HepG2 (cell line): ENCODE measurements at regions not wholly inside any gene's neighbourhood (a gene's known extent, or its start where the extent isn't known, plus 50 kb on each side); places are given as distances from the start of the nearest gene placed in this dataset.

ENCODE experiments used
- HOXA7 ChIP-seq: sonication (generic); formaldehyde crosslinking; IDR thresholded peaks from 2 replicates; pipeline ENCODE4 v1.8.1; 2022; ENCODE audit warnings: mild to moderate bottlenecking, missing genetic modification reagents, moderate library complexity
- RNF2 ChIP-seq: fragments of 450-650 bp; conservative IDR thresholded peaks from 2 replicates; pipeline ENCODE4 v1.6.1; 2016; ENCODE audit warnings: low read depth
- TGIF2 ChIP-seq: IDR thresholded peaks from 2 replicates; pipeline ENCODE4 v1.6.1; 2016; ENCODE audit warnings: control low read depth, missing compliant biosample characterization
- ZNF234 ChIP-seq: sonication (generic); formaldehyde crosslinking; conservative IDR thresholded peaks from 2 replicates; pipeline ENCODE4 v1.5.1; 2020; ENCODE audit warnings: mild to moderate bottlenecking, missing genetic modification reagents
- ZNF274 ChIP-seq: sonication (generic); formaldehyde crosslinking; IDR thresholded peaks from 2 replicates; pipeline ENCODE4 v1.5.1; 2020; ENCODE audit warnings: mild to moderate bottlenecking, missing genetic modification reagents
- TF ChIP-seq, protein P1 (sequence below): sonication (generic); formaldehyde crosslinking; IDR thresholded peaks from 2 replicates; pipeline ENCODE4 v1.5.0; 2020; ENCODE audit warnings: mild to moderate bottlenecking, missing genetic modification reagents, moderate library complexity
- TF ChIP-seq, protein P2 (sequence below): sonication (generic); formaldehyde crosslinking; IDR thresholded peaks from 2 replicates; pipeline ENCODE4 v1.8.0; 2022; ENCODE audit warnings: mild to moderate bottlenecking, missing genetic modification reagents, borderline replicate concordance

DNA sequence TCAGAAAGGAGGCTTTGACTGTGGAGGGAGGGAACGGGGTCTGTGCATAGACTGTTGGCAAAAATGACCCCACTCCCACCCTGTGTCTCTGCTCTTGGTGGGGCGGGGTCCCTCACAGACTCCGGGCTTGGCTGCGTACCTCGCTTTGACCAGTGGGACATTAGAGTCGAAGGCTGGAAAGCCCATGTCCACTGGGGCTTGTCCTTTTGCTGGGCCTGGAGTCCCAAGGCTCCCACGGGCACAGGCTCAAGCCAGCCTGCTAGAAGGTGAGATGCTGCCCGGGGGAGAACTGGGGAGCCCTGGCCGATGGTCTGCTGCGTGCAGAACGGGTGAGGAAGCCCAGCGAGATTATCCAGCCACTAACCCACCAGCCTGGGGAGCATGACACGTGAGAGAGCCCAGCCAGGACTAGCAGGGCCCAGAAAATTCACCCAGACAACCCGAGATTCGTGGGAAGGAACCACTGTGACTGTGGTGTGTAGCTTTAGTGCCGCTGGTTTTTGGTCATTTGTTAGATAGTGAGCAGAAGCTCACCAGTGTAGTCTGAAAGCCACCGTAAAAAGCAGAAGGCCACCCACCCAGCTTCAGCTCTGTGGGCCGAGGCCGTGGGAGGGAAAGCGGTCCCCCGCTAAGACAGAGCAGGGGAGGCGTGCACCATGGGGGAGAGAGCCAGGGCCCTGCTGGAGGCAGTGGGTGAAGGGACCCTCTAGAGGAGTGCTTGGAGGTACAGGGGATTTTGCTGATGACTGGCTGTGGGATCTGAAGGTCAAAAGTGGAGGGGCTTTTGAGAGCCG, 78.3 kb upstream of the C1orf174 start:
- TF ChIP-seq RNF2 (no peak), ZNF234 (CRISPR knock-in tag) (no peak), ZNF274 (CRISPR knock-in tag) (no peak), TGIF2 (CRISPR knock-in tag) (no peak), HOXA7 (CRISPR knock-in tag) (no peak)
- TF ChIP-seq, protein P1, sequence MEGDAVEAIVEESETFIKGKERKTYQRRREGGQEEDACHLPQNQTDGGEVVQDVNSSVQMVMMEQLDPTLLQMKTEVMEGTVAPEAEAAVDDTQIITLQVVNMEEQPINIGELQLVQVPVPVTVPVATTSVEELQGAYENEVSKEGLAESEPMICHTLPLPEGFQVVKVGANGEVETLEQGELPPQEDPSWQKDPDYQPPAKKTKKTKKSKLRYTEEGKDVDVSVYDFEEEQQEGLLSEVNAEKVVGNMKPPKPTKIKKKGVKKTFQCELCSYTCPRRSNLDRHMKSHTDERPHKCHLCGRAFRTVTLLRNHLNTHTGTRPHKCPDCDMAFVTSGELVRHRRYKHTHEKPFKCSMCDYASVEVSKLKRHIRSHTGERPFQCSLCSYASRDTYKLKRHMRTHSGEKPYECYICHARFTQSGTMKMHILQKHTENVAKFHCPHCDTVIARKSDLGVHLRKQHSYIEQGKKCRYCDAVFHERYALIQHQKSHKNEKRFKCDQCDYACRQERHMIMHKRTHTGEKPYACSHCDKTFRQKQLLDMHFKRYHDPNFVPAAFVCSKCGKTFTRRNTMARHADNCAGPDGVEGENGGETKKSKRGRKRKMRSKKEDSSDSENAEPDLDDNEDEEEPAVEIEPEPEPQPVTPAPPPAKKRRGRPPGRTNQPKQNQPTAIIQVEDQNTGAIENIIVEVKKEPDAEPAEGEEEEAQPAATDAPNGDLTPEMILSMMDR (CRISPR knock-in tag): no peak
- TF ChIP-seq, protein P2, sequence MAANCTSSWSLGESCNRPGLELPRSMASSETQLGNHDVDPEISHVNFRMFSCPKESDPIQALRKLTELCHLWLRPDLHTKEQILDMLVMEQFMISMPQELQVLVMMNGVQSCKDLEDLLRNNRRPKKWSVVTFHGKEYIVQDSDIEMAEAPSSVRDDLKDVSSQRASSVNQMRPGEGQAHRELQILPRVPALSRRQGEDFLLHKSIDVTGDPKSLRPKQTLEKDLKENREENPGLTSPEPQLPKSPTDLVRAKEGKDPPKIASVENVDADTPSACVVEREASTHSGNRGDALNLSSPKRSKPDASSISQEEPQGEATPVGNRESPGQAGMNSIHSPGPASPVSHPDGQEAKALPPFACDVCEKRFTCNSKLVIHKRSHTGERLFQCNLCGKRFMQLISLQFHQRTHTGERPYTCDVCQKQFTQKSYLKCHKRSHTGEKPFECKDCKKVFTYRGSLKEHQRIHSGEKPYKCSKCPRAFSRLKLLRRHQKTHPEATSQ: no peak
